ENCODE measurements at regions not wholly inside any gene's neighbourhood (a gene's known extent, or its start where the extent isn't known, plus 50 kb on each side); places are given as distances from the start of the nearest gene placed in this dataset.

DNA sequence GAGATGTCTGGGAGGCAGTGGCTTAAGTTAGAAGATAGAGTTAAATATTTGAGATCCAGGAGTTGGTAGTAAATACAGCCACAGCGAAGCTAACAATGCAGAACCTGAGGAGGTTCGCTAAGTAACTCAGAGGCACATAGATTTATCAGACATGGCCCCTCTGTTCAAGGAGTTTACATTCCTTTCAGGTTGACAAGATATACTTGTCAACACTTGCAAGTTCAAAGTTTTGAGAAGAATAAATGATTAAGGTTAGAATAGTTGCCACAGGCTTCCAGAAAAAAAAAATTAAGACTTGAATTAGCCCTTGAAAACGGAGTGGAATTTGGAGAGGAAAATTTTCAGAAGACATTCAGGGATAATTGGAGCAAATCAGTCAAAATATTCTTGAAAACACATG is 658.3 kb upstream of the WWC1 start:
- in situ Hi-C loops (cut with MboI; ENCODE audit: low pct_unique_long_range_greater_than_20kb, low sequenced_read_pairs, unreplicated experiment) = no loop called here
- DNase-seq (ENCODE audit: low spot score) = no peak
- TF ChIP-seq, protein P1, sequence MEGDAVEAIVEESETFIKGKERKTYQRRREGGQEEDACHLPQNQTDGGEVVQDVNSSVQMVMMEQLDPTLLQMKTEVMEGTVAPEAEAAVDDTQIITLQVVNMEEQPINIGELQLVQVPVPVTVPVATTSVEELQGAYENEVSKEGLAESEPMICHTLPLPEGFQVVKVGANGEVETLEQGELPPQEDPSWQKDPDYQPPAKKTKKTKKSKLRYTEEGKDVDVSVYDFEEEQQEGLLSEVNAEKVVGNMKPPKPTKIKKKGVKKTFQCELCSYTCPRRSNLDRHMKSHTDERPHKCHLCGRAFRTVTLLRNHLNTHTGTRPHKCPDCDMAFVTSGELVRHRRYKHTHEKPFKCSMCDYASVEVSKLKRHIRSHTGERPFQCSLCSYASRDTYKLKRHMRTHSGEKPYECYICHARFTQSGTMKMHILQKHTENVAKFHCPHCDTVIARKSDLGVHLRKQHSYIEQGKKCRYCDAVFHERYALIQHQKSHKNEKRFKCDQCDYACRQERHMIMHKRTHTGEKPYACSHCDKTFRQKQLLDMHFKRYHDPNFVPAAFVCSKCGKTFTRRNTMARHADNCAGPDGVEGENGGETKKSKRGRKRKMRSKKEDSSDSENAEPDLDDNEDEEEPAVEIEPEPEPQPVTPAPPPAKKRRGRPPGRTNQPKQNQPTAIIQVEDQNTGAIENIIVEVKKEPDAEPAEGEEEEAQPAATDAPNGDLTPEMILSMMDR (IDR thresholded peaks at IDR 0.05; ENCODE audit: extremely low read depth, insufficient read depth, missing control alignments) = no peak

DNA sequence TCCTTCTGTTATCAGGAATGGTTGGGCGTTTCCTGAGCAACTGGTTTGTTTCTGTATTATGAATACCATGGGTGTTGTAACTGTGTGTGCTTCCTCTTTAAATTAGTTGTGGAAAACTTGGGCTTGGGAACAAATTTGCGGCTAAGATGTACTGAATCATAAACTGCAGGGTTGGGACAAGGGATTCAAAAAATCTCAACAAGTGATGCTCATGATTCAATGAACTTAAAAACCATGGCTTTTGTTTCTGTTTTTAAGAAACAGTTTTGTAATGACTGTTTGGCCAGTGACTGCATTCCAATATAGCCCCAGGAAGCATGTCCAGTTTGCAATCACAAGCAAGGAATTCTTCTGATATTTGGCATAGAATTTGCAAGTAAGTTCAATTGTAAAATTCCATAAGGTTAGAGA is 657.5 kb upstream of the WWC1 start:
- TF ChIP-seq, protein P1 (IDR thresholded peaks at IDR 0.05; ENCODE audit: extremely low read depth, insufficient read depth, missing control alignments) = no peak
- no peak for DNase-seq (ENCODE audit: low spot score)

DNA sequence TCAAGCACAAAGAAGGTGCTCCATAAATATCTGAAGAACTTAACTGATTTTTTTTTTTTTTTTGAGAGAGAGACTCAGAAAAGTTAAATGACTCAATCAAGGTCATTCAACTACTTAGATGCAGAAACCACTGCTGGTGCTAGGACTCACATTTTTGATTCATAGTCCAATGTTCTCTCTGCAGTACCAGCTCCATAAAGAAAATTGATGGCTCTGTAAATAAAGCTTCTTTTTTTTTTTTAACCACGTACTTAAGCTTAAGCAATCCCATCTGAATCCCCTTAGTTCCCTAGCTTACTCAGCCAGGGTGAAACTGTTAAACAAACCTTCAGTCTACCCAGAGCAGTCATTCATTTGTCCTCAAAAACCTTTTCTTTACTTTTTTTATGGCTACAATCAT is 657.0 kb upstream of the WWC1 start:
- in situ Hi-C loops (cut with MboI; ENCODE audit: low pct_unique_long_range_greater_than_20kb, low sequenced_read_pairs, unreplicated experiment) = no loop called here
- TF ChIP-seq, protein P1 (IDR thresholded peaks at IDR 0.05; ENCODE audit: extremely low read depth, insufficient read depth, missing control alignments) = no peak
- no peak for DNase-seq (ENCODE audit: low spot score)

More for the DNA sequence above, 657.5 kb upstream of the WWC1 start:
- in situ Hi-C loops (cut with MboI; ENCODE audit: low pct_unique_long_range_greater_than_20kb, low sequenced_read_pairs, unreplicated experiment) = no loop called here

DNA sequence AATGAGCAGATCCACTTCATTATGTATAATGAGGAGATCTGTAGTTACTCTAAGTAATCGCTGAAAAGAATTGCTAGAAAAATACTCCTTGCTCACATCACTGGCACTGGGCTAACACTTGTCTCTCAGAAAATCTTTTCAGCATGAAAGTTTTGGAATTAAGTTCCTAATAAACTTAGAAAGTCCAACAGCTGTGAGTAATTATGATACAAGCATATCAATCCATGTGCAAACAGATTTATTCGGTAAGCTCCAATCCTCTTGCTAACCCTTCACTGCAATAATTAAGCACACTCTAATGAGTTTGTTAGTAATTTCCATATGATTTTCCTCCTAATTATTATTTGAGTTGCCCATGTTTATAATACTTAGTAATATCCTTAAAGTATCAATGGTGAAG is 652.6 kb upstream of the WWC1 start:
- no peak for DNase-seq (ENCODE audit: low spot score)
- in situ Hi-C loops (cut with MboI; ENCODE audit: low pct_unique_long_range_greater_than_20kb, low sequenced_read_pairs, unreplicated experiment) = no loop called here
- TF ChIP-seq, protein P1 (IDR thresholded peaks at IDR 0.05; ENCODE audit: extremely low read depth, insufficient read depth, missing control alignments) = no peak

DNA sequence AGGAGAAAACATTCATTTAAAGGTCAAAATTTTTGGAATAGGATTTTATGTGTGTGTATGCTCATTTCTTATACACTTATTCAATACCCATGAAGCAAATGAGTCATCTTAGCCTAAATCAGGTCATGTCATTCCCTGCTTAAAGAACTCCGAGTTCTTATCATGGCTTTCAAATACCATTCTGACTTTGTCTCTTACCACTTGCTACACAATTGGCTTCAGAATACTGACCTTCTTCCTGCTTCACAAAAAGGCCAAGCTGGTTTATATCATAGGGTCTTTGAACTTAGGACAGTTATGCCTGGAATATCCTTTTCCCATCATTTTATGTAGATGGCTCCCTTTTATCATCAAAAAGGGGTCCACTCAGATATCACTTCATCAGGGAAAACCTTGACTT is 652.2 kb upstream of the WWC1 start:
- DNase-seq (ENCODE audit: low spot score) = no peak
- TF ChIP-seq, protein P1 (IDR thresholded peaks at IDR 0.05; ENCODE audit: extremely low read depth, insufficient read depth, missing control alignments) = no peak
- in situ Hi-C loops (cut with MboI; ENCODE audit: low pct_unique_long_range_greater_than_20kb, low sequenced_read_pairs, unreplicated experiment) = no loop called here

DNA sequence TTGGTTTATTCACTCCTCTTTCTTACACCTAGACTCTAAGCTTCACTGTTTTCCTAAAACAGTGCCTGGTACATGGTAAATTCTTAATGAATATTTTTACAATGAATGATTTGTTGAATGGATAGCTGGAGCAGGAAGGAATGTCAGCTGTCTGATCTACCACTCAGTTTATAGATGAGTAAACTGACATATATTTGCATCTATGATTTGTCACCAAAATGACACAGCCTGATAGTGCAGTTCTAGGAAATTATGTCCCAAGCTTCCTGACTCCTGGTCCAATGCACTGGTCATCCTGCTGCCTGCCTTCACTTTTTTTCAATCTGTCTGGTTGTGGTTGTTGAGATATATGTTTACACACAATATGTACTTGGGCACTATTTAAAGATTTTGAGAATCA is 651.7 kb upstream of the WWC1 start:
- in situ Hi-C loops (cut with MboI; ENCODE audit: low pct_unique_long_range_greater_than_20kb, low sequenced_read_pairs, unreplicated experiment) = no loop called here
- TF ChIP-seq, protein P1 (IDR thresholded peaks at IDR 0.05; ENCODE audit: extremely low read depth, insufficient read depth, missing control alignments) = no peak
- no peak for DNase-seq (ENCODE audit: low spot score)

DNA sequence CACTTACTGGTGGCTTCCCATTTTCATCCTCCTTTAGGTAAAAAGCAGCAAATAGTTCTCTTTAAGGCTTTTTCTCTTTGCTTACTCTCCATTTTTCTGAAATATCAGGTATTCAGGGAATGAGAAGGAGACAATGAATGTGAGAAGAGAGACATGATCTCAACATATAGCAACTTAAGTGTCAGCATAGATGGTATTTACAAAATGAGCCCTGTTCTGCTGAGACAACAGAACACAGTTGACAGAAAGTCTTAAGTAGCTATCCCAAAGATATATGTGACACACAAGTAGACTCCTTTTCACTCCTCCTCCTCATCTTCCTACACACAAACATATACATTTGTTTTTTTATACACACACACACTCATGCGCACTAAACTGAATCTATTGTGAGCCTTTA is 649.3 kb upstream of the WWC1 start:
- TF ChIP-seq, protein P1 (IDR thresholded peaks at IDR 0.05; ENCODE audit: extremely low read depth, insufficient read depth, missing control alignments) = no peak
- in situ Hi-C loops (cut with MboI; ENCODE audit: low pct_unique_long_range_greater_than_20kb, low sequenced_read_pairs, unreplicated experiment) = no loop called here
- DNase-seq (ENCODE audit: low spot score) = no peak
